H9 (cell line): ENCODE measurements at regions not wholly inside any gene's neighbourhood (a gene's known extent, or its start where the extent isn't known, plus 50 kb on each side); places are given as distances from the start of the nearest gene placed in this dataset.

ENCODE experiments used
- DNase-seq: peaks from one replicate; pipeline ENCODE4 v3.0.0-alpha.2; 2017
- H2AFZ ChIP-seq: one replicate; pipeline ENCODE4 v1.6.1; 2013; ENCODE audit warnings: mild to moderate bottlenecking, low read length, control low read depth, moderate library complexity
- H2AK5ac ChIP-seq: 2 replicates; pipeline ENCODE4 v1.6.1; 2013; ENCODE audit warnings: low read length, control low read depth, mixed read lengths; ENCODE audit not compliant: insufficient read length
- H2BK120ac ChIP-seq: one replicate; pipeline ENCODE4 v1.6.1; 2013; ENCODE audit warnings: low read depth, mild to moderate bottlenecking, low read length, control low read depth, inconsistent platforms; ENCODE audit not compliant: poor library complexity, severe bottlenecking
- H2BK12ac ChIP-seq: 2 replicates; pipeline ENCODE4 v1.6.1; 2013; ENCODE audit warnings: low read length, control low read depth, mixed read lengths, low read depth; ENCODE audit not compliant: insufficient read length
- H2BK15ac ChIP-seq: 2 replicates; pipeline ENCODE4 v1.6.1; 2013; ENCODE audit warnings: low read depth, low read length, control low read depth
- H2BK20ac ChIP-seq: one replicate; pipeline ENCODE4 v1.6.1; 2013; ENCODE audit warnings: low read depth, mild to moderate bottlenecking, low read length, control low read depth, inconsistent platforms; ENCODE audit not compliant: poor library complexity, severe bottlenecking
- H2BK5ac ChIP-seq: 2 replicates; pipeline ENCODE4 v1.6.1; 2013; ENCODE audit warnings: low read length, control low read depth, mixed read lengths; ENCODE audit not compliant: insufficient read length
- H3K14ac ChIP-seq: 2 replicates; pipeline ENCODE4 v1.6.1; 2013; ENCODE audit warnings: low read length, control low read depth; ENCODE audit not compliant: insufficient read depth
- H3K18ac ChIP-seq: 2 replicates; pipeline ENCODE4 v1.6.1; 2013; ENCODE audit warnings: low read depth, mild to moderate bottlenecking, mixed read lengths, low read length, control low read depth; ENCODE audit not compliant: insufficient read length
- H3K23ac ChIP-seq: 2 replicates; pipeline ENCODE4 v1.6.1; 2013; ENCODE audit warnings: low read length, control low read depth, mixed read lengths, low read depth; ENCODE audit not compliant: insufficient read length
- H3K23me2 ChIP-seq: 2 replicates; pipeline ENCODE4 v1.6.1; 2013; ENCODE audit warnings: low read depth, mild to moderate bottlenecking, mixed read lengths, low read length, control low read depth; ENCODE audit not compliant: insufficient read length, poor library complexity, severe bottlenecking
- H3K27ac ChIP-seq: 2 replicates; pipeline ENCODE4 v1.5.1; 2013; ENCODE audit warnings: low read length, control low read depth, mixed read lengths, low read depth; ENCODE audit not compliant: insufficient read length
- H3K27me3 ChIP-seq: 2 replicates; pipeline ENCODE4 v1.6.1; 2013; ENCODE audit warnings: low read length, control low read depth, inconsistent platforms; ENCODE audit not compliant: insufficient read depth
- H3K4ac ChIP-seq: 2 replicates; pipeline ENCODE4 v1.6.1; 2013; ENCODE audit warnings: low read depth, mild to moderate bottlenecking, control low read depth, inconsistent platforms, low read length, moderate library complexity
- H3K4me1 ChIP-seq: 2 replicates; pipeline ENCODE4 v1.6.1; 2013; ENCODE audit warnings: low read length, control low read depth, inconsistent platforms; ENCODE audit not compliant: insufficient read depth
- H3K4me2 ChIP-seq: 2 replicates; pipeline ENCODE4 v1.6.1; 2013; ENCODE audit warnings: low read length, control low read depth, mixed read lengths; ENCODE audit not compliant: insufficient read length, insufficient read depth
- H3K56ac ChIP-seq: 2 replicates; pipeline ENCODE4 v1.6.1; 2013; ENCODE audit warnings: low read depth, mild to moderate bottlenecking, mixed read lengths, low read length, control low read depth; ENCODE audit not compliant: insufficient read length
- H3K79me1 ChIP-seq: 2 replicates; pipeline ENCODE4 v1.6.1; 2013; ENCODE audit warnings: low read depth, mild to moderate bottlenecking, moderate library complexity, low read length, control low read depth, inconsistent platforms; ENCODE audit not compliant: insufficient read depth, poor library complexity, severe bottlenecking
- H3K79me2 ChIP-seq: 2 replicates; pipeline ENCODE4 v1.6.1; 2013; ENCODE audit warnings: low read length, control low read depth, inconsistent platforms; ENCODE audit not compliant: insufficient read depth
- H3K9ac ChIP-seq: 2 replicates; pipeline ENCODE4 v1.6.1; 2013; ENCODE audit warnings: low read length, control low read depth, mixed read lengths; ENCODE audit not compliant: insufficient read length; ENCODE audit errors: extremely low read depth
- H3K9me3 ChIP-seq: one replicate; pipeline ENCODE4 v1.6.1; 2013; ENCODE audit warnings: low read depth, low read length, inconsistent platforms; ENCODE audit not compliant: control insufficient read depth
- H3T11ph ChIP-seq: one replicate; pipeline ENCODE4 v1.6.1; 2013; ENCODE audit warnings: mild to moderate bottlenecking, low read length, control low read depth, inconsistent platforms
- H4K20me1 ChIP-seq: one replicate; pipeline ENCODE4 v1.6.1; 2013; ENCODE audit not compliant: control insufficient read depth, insufficient read length, insufficient read depth
- H4K5ac ChIP-seq: 2 replicates; pipeline ENCODE4 v1.6.1; 2013; ENCODE audit warnings: low read depth, mild to moderate bottlenecking, mixed read lengths, low read length, control low read depth; ENCODE audit not compliant: insufficient read length
- H4K8ac ChIP-seq: replicated peaks from 2 replicates; pipeline ENCODE4 v1.6.1; 2013; ENCODE audit warnings: low read length, control low read depth, mixed read lengths, low read depth; ENCODE audit not compliant: insufficient read length
- H4K91ac ChIP-seq: 2 replicates; pipeline ENCODE4 v1.6.1; 2013; ENCODE audit warnings: low read depth, mild to moderate bottlenecking, moderate library complexity, mixed read lengths, low read length, control low read depth; ENCODE audit not compliant: insufficient read length
- H3K27ac Mint-ChIP-seq, 3 experiments: 2 replicates in 2 of 3; 3 replicates in 1 of 3; pipeline ENCODE4 v1.8.0; 2020 to 2021; ENCODE audit warnings: mixed read lengths in 3 of 3, mild to moderate bottlenecking in 1 of 3, moderate library complexity in 1 of 3
- H3K27me3 Mint-ChIP-seq: 2 replicates; pipeline ENCODE4 v1.8.0; 2021; ENCODE audit warnings: low read depth, mild to moderate bottlenecking, moderate library complexity, mixed read lengths
- H3K36me3 Mint-ChIP-seq, 3 experiments: 2 replicates in 2 of 3; 3 replicates in 1 of 3; pipeline ENCODE4 v1.8.0; 2020 to 2021; ENCODE audit warnings: low read depth in 3 of 3, mixed read lengths in 3 of 3; ENCODE audit not compliant: insufficient read depth in 1 of 3
- H3K4me1 Mint-ChIP-seq, 2 experiments: 2 replicates each; pipeline ENCODE4 v1.8.0; 2020; ENCODE audit warnings: mixed read lengths in 2 of 2
- H3K4me3 Mint-ChIP-seq, 2 experiments: 2 replicates in 1 of 2; 3 replicates in 1 of 2; pipeline ENCODE4 v1.8.0; 2020 to 2021; ENCODE audit warnings: mild to moderate bottlenecking in 2 of 2, mixed read lengths in 2 of 2, moderate library complexity in 1 of 2
- H3K9me3 Mint-ChIP-seq, 2 experiments: 2 replicates in 1 of 2; 3 replicates in 1 of 2; pipeline ENCODE4 v1.8.0; 2020; ENCODE audit warnings: mild to moderate bottlenecking in 2 of 2, mixed read lengths in 2 of 2, moderate library complexity in 1 of 2
- WGBS: extraction: QIAGEN DNeasy Blood & Tissue Kit; methylation state at CpG from one replicate; pipeline ENCODE4 v1.1.7; 2013; ENCODE audit warnings: missing lambda C conversion rate, low lambda C conversion rate, mixed read lengths; ENCODE audit not compliant: insufficient read length; ENCODE audit errors: extremely low coverage; 5-methylcytosine and 5-hydroxymethylcytosine counted together
- TF ChIP-seq, protein P1 (sequence below): fragments of 200-600 bp; sonication (generic); conservative IDR thresholded peaks from 3 replicates; pipeline ENCODE4 v1.8.0; 2021; ENCODE audit warnings: antibody characterized with exemption, mild to moderate bottlenecking

GRCh38 chr2:81483254-81483653 lies 1178.7 kb upstream of the LRRTM1 start:
- H3K4me1 ChIP-seq, result no peaks in the 10 kb centered on the region
- H2AFZ ChIP-seq, result no peak overlapping the region
- no peak overlapping the region for H4K5ac ChIP-seq
- H3K56ac ChIP-seq, result no peak overlapping the region
- no peak overlapping the region for H2BK20ac ChIP-seq
- no peaks in the 10 kb centered on the region for H3K27me3 ChIP-seq
- TF ChIP-seq, protein P1, sequence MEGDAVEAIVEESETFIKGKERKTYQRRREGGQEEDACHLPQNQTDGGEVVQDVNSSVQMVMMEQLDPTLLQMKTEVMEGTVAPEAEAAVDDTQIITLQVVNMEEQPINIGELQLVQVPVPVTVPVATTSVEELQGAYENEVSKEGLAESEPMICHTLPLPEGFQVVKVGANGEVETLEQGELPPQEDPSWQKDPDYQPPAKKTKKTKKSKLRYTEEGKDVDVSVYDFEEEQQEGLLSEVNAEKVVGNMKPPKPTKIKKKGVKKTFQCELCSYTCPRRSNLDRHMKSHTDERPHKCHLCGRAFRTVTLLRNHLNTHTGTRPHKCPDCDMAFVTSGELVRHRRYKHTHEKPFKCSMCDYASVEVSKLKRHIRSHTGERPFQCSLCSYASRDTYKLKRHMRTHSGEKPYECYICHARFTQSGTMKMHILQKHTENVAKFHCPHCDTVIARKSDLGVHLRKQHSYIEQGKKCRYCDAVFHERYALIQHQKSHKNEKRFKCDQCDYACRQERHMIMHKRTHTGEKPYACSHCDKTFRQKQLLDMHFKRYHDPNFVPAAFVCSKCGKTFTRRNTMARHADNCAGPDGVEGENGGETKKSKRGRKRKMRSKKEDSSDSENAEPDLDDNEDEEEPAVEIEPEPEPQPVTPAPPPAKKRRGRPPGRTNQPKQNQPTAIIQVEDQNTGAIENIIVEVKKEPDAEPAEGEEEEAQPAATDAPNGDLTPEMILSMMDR, result no peak
- Mint-ChIP-seq H3K27ac (no peak overlapping the region; a peak in 1 of 7 replicates), H3K36me3 (peaks cover 0 to 4% (median 0%) of the 10 kb centered on the region in 3 experiments; a peak in 3 of 7 replicates), H3K9me3 (peaks cover 5 to 12% of the 10 kb centered on the region in 2 experiments; a peak in 4 of 5 replicates), H3K4me1 (0 out of 4 replicates have a peak, but pooled peaks cover 0 to 2% of the 10 kb centered on the region in 2 experiments), H3K27me3 (no peaks in the 10 kb centered on the region), H3K4me3 (no peak overlapping the region)
- no peak overlapping the region for H3K4ac ChIP-seq
- no CpG with 5 or more reads among the region's 4 CpGs for WGBS
- no peak overlapping the region for H3K14ac ChIP-seq
- H2BK120ac ChIP-seq, result no peak overlapping the region
- H3K4me2 ChIP-seq, result no peak overlapping the region
- H3K27ac ChIP-seq, result no peak overlapping the region
- no peak overlapping the region for H3K23ac ChIP-seq
- no peak overlapping the region for H3K18ac ChIP-seq
- H4K20me1 ChIP-seq, result no peaks in the 10 kb centered on the region
- H3K79me2 ChIP-seq, result no peaks in the 10 kb centered on the region
- no peaks in the 10 kb centered on the region for H3K79me1 ChIP-seq
- H2BK15ac ChIP-seq, result no peak overlapping the region
- no peak overlapping the region for H2BK5ac ChIP-seq
- no peak for DNase-seq
- H2AK5ac ChIP-seq, result no peak overlapping the region
- no peak overlapping the region for H4K8ac ChIP-seq
- no peaks in the 10 kb centered on the region for H3K23me2 ChIP-seq
- H3T11ph ChIP-seq, result no peak overlapping the region
- no peak overlapping the region for H4K91ac ChIP-seq
- no peak overlapping the region for H3K9ac ChIP-seq
- H2BK12ac ChIP-seq, result no peak overlapping the region
- no peaks in the 10 kb centered on the region for H3K9me3 ChIP-seq
